Natural killer cell (primary cell): ENCODE measurements at regions not wholly inside any gene's neighbourhood (a gene's known extent, or its start where the extent isn't known, plus 50 kb on each side); places are given as distances from the start of the nearest gene placed in this dataset.
"Not testable (repeated sequence)": the region's sequence is repeated elsewhere in the genome, so short reads cannot be mapped to it uniquely, and the experiment has no call there.

Experiments
- ATAC-seq, 3 donors: fragments of 150-1000 bp in 2 of 3; fragments of 200-7000 bp in 1 of 3; cut with Tn5 transposase; 1 replicate in 1 of 3; 2 replicates in 2 of 3; pipeline ENCODE4 v1.10.0; 2021; ENCODE audit warnings: mild to moderate bottlenecking in 2 of 3, moderate library complexity in 2 of 3
- DNase-seq, 2 donors: peaks; one replicate each; pipeline versions ENCODE4 v3.0.0 to v3.0.0-alpha.2; 2013 to 2021; ENCODE audit warnings: mixed read lengths in 1 of 2
- H3K27ac ChIP-seq: one replicate; pipeline ENCODE4 v1.5.1; 2013; ENCODE audit warnings: mild to moderate bottlenecking, low read length
- H3K27me3 ChIP-seq: one replicate; pipeline ENCODE4 v1.6.1; 2013; ENCODE audit warnings: low read length; ENCODE audit not compliant: control insufficient read depth, insufficient read depth
- H3K36me3 ChIP-seq: one replicate; pipeline ENCODE4 v1.6.1; 2013; ENCODE audit warnings: low read length; ENCODE audit not compliant: control insufficient read depth, insufficient read depth
- H3K4me1 ChIP-seq: one replicate; pipeline ENCODE4 v1.6.1; 2013; ENCODE audit warnings: low read length; ENCODE audit not compliant: control insufficient read depth, insufficient read depth
- H3K4me3 ChIP-seq: one replicate; pipeline ENCODE4 v1.5.1; 2013; ENCODE audit warnings: low read length
- H3K9me3 ChIP-seq: one replicate; pipeline ENCODE4 v1.6.1; 2013; ENCODE audit warnings: low read length; ENCODE audit not compliant: control insufficient read depth, insufficient read depth
- H3K27ac Mint-ChIP-seq, 2 donors: one replicate each; pipeline ENCODE4 v1.8.0; 2022; ENCODE audit warnings: mild to moderate bottlenecking in 2 of 2, mixed read lengths in 2 of 2, moderate library complexity in 1 of 2
- H3K27me3 Mint-ChIP-seq, 2 donors: one replicate each; pipeline ENCODE4 v1.8.0; 2022; ENCODE audit warnings: low read depth in 2 of 2, mixed read lengths in 2 of 2
- H3K36me3 Mint-ChIP-seq: one replicate; pipeline ENCODE4 v1.8.0; 2022; ENCODE audit warnings: mixed read lengths
- H3K4me1 Mint-ChIP-seq, 2 donors: one replicate each; pipeline ENCODE4 v1.8.0; 2022; ENCODE audit warnings: mixed read lengths in 2 of 2
- H3K4me3 Mint-ChIP-seq: one replicate; pipeline ENCODE4 v1.8.0; 2022; ENCODE audit warnings: mild to moderate bottlenecking, moderate library complexity, mixed read lengths
- H3K9me3 Mint-ChIP-seq, 2 donors: one replicate each; pipeline ENCODE4 v1.8.0; 2022; ENCODE audit warnings: mixed read lengths in 2 of 2
- WGBS: methylation state at CpG from one replicate; pipeline ENCODE4 v1.1.7; 2013; ENCODE audit warnings: missing lambda C conversion rate; ENCODE audit not compliant: insufficient coverage; 5-methylcytosine and 5-hydroxymethylcytosine counted together
- intact Hi-C: fragments of 100-400 bp; cut with micrococcal nuclease; formaldehyde crosslinking; loops from one replicate; pipeline ENCODE4 v1.14.2; 2022
- TF ChIP-seq, protein P1 (sequence below): fragments of 200-600 bp; IDR thresholded peaks from one replicate; pipeline ENCODE4 v1.8.0; 2022; ENCODE audit warnings: antibody characterized with exemption

DNA sequence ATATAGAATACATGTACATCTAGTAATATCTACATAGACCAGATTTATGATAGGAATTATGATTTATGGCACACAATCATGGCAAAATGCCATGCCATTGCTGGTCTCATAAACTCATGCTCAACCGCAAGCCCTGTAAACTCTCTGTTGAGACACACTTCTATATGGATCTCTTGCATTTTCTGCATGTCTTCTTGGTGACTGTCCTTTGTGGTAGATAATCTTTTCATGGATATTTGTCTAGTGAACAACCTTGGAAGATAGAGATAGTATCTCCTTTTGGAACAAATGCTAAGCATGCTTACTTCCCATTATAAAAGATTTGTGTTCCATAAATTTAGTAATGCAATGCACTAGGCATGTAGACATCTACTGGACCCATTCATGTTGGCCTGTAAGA is 328.0 kb downstream of the NAF1 start:
- Mint-ChIP-seq H3K4me3 (no peak overlapping the region), H3K36me3 (no peaks in the 10 kb centered on the region), H3K27ac (no peak overlapping the region), H3K27me3 (no peaks in the 10 kb centered on the region), H3K4me1 (no peaks in the 10 kb centered on the region), H3K9me3 (peaks cover 7 to 8% of the 10 kb centered on the region in 2 donors)
- 94% methylated on average over 1 of the region's 1 CpG for WGBS
- H3K9me3 ChIP-seq: no peaks in the 10 kb centered on the region
- no peaks in the 10 kb centered on the region for H3K36me3 ChIP-seq
- no peak overlapping the region for H3K27ac ChIP-seq
- TF ChIP-seq, protein P1, sequence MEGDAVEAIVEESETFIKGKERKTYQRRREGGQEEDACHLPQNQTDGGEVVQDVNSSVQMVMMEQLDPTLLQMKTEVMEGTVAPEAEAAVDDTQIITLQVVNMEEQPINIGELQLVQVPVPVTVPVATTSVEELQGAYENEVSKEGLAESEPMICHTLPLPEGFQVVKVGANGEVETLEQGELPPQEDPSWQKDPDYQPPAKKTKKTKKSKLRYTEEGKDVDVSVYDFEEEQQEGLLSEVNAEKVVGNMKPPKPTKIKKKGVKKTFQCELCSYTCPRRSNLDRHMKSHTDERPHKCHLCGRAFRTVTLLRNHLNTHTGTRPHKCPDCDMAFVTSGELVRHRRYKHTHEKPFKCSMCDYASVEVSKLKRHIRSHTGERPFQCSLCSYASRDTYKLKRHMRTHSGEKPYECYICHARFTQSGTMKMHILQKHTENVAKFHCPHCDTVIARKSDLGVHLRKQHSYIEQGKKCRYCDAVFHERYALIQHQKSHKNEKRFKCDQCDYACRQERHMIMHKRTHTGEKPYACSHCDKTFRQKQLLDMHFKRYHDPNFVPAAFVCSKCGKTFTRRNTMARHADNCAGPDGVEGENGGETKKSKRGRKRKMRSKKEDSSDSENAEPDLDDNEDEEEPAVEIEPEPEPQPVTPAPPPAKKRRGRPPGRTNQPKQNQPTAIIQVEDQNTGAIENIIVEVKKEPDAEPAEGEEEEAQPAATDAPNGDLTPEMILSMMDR: no peak
- no peaks in the 10 kb centered on the region for H3K27me3 ChIP-seq
- no peak overlapping the region for H3K4me3 ChIP-seq
- intact Hi-C loops: no loop called here
- no peaks in the 10 kb centered on the region for H3K4me1 ChIP-seq
- no peak for ATAC-seq
- no peak for DNase-seq

DNA sequence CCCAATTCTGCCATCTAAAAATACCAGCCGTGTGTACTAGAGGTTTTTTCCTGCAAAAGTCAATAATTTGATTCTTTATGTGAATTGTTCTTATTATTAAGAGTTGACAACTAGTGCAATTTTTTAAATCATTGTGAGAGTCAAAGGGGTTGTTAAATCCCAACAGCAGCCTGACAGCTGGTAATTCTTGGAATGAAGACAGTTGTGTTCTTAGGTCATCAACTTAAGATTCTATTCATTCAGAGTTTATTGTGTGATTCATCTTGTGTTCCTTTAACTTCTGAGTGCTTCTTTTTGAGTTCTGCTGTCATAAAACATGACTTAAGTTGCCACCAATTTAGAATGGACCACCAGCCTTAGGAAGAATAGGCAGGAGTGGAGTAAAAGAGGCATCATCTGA is 329.0 kb downstream of the NAF1 start:
- Mint-ChIP-seq H3K4me1 (no peaks in the 10 kb centered on the region), H3K9me3 (peaks cover 10 to 12% of the 10 kb centered on the region in 2 donors), H3K4me3 (no peak overlapping the region), H3K27me3 (no peaks in the 10 kb centered on the region), H3K27ac (no peak overlapping the region), H3K36me3 (no peaks in the 10 kb centered on the region)
- TF ChIP-seq, protein P1: no peak
- H3K27ac ChIP-seq: no peak overlapping the region
- DNase-seq: no peak
- WGBS: no CpG with 5 or more reads among the region's 1 CpG
- no peaks in the 10 kb centered on the region for H3K36me3 ChIP-seq
- H3K4me1 ChIP-seq: no peaks in the 10 kb centered on the region
- ATAC-seq: no peak
- no peaks in the 10 kb centered on the region for H3K9me3 ChIP-seq
- H3K27me3 ChIP-seq: no peaks in the 10 kb centered on the region
- H3K4me3 ChIP-seq: no peak overlapping the region
- intact Hi-C loops: no loop called here

DNA sequence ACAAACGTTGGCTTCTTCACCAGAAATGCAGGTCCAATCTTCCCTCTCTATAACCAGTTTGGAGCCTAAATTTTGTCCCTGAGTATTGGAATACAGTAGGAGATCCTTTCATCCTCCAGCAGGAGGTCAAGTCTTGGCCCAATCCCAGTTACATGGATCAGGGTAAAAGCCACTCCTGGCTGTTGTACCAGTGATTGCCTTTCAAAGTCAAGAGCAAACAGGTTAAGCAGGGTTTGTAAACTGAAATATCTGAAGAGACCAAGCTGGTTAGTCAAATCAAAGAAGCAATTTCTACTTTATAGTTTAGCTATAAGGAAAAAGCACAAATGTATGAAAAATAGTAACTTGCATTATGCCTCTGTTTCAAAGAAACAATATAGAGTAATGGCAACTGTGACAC is 329.4 kb downstream of the NAF1 start:
- Mint-ChIP-seq H3K4me1 (no peaks in the 10 kb centered on the region), H3K27ac (no peak overlapping the region), H3K4me3 (no peak overlapping the region), H3K9me3 (peaks cover 8 to 9% of the 10 kb centered on the region in 2 donors), H3K36me3 (no peaks in the 10 kb centered on the region), H3K27me3 (no peaks in the 10 kb centered on the region)
- intact Hi-C loops: no loop called here
- Histone ChIP-seq H3K36me3 (no peaks in the 10 kb centered on the region), H3K27ac (no peak overlapping the region), H3K4me1 (no peaks in the 10 kb centered on the region), H3K9me3 (no peaks in the 10 kb centered on the region), H3K4me3 (no peak overlapping the region), H3K27me3 (no peaks in the 10 kb centered on the region)
- ATAC-seq: no peak
- TF ChIP-seq, protein P1: no peak
- no CpG with 5 or more reads among the region's 1 CpG for WGBS
- DNase-seq: no peak

DNA sequence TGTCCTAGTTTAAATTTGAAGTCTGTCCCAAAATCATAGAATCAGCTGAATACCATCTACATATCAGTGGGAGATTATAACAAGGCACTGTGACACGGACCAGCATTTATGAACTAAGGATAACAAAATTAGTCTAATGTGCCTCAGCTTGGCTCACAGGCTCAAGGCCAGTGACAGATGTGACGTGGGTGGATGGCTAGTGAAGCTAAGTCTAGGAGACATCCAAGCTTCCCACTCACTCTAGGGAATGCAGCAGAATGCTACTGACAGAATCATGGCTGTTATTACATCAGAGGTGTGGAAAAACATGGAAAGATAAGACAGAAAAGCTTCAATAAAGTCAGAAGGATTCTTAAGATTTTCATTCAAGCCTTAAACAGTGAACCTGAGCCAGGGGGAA is 329.9 kb downstream of the NAF1 start:
- no peak for ATAC-seq
- intact Hi-C loops: no loop called here
- H3K27ac Mint-ChIP-seq: no peak overlapping the region

DNA sequence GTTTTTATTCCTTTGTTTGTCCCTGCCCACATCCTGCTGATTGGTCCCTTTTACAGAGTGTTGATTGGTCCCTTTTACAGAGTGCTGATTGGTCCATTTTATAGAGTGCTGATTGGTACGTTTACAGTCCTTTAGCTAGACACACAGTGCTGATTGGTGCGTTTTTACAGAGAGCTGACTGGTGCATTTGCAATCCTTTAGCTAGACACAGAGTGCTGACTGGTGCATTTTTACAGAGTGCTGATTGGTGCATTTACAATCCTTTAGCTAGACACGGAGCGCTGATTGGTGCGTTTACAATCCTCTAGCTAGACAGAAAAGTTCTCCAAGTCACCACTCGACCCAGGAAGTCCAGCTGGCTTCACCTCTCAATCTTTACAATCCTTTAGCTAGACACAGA is 330.4 kb downstream of the NAF1 start:
- H3K4me3 ChIP-seq, H3K4me3 Mint-ChIP-seq, H3K9me3 Mint-ChIP-seq, ATAC-seq, DNase-seq, H3K27ac ChIP-seq, H3K9me3 ChIP-seq, H3K27ac Mint-ChIP-seq, H3K36me3 Mint-ChIP-seq, H3K4me1 ChIP-seq, H3K27me3 ChIP-seq, intact Hi-C loops, H3K4me1 Mint-ChIP-seq, H3K36me3 ChIP-seq, H3K27me3 Mint-ChIP-seq: not testable (repeated sequence)
- WGBS: 80% methylated on average over 6 of the region's 6 CpGs

More for the DNA sequence above, 329.9 kb downstream of the NAF1 start:
- H3K36me3 ChIP-seq: no peaks in the 10 kb centered on the region
- TF ChIP-seq, protein P1: no peak
- no peaks in the 10 kb centered on the region for H3K27me3 Mint-ChIP-seq
- peaks cover 6 to 9% of the 10 kb centered on the region in 2 donors for H3K9me3 Mint-ChIP-seq
- H3K4me1 ChIP-seq: no peaks in the 10 kb centered on the region
- no peak overlapping the region for H3K4me3 ChIP-seq
- no peaks in the 10 kb centered on the region for H3K27me3 ChIP-seq
- DNase-seq: no peak
- no peaks in the 10 kb centered on the region for H3K4me1 Mint-ChIP-seq
- no peak overlapping the region for H3K27ac ChIP-seq
- H3K9me3 ChIP-seq: no peaks in the 10 kb centered on the region
- WGBS: 67% methylated on average over 1 of the region's 2 CpGs
- no peaks in the 10 kb centered on the region for H3K36me3 Mint-ChIP-seq
- H3K4me3 Mint-ChIP-seq: no peak overlapping the region
